ENCODE measurements at regions not wholly inside any gene's neighbourhood (a gene's known extent, or its start where the extent isn't known, plus 50 kb on each side); places are given as distances from the start of the nearest gene placed in this dataset.

DNA sequence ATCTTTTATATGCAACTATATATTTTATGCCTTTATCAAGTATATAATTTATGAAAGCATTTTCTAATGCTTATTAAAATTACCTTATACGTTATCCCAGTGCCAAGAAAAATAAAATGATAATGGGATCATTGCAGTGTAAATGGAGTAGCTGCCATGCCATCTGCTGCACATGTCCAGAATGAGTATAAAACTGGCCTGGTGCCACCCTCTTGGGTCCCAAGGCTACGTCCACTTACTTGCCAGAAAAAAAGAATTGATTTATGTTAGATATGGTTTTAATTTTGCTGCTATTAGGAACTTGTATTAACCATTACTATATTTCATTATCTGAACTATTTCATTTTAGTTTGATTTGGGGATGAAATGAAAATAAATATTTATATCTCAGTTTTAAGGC lies 1127.1 kb upstream of the CNTN5 start:
- H3K36me3 ChIP-seq = no peaks in the 10 kb centered on the region
- in situ Hi-C loops (cut with MboI; ENCODE audit: low sequenced_read_pairs in 4 of 4) (no loop called here), intact Hi-C loops (cut with DNase I; ENCODE audit: low total_unique reads) (no loop called here)
- ATAC-seq (no peak), DNase-seq (no peak)
- H3K4me1 ChIP-seq = no peaks in the 10 kb centered on the region
- H3K4me3 ChIP-seq = no peak overlapping the region
- no peak for TF ChIP-seq POLR2A (IDR thresholded peaks at IDR 0.05)
- TF ChIP-seq, protein P1, sequence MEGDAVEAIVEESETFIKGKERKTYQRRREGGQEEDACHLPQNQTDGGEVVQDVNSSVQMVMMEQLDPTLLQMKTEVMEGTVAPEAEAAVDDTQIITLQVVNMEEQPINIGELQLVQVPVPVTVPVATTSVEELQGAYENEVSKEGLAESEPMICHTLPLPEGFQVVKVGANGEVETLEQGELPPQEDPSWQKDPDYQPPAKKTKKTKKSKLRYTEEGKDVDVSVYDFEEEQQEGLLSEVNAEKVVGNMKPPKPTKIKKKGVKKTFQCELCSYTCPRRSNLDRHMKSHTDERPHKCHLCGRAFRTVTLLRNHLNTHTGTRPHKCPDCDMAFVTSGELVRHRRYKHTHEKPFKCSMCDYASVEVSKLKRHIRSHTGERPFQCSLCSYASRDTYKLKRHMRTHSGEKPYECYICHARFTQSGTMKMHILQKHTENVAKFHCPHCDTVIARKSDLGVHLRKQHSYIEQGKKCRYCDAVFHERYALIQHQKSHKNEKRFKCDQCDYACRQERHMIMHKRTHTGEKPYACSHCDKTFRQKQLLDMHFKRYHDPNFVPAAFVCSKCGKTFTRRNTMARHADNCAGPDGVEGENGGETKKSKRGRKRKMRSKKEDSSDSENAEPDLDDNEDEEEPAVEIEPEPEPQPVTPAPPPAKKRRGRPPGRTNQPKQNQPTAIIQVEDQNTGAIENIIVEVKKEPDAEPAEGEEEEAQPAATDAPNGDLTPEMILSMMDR (IDR thresholded peaks at IDR 0.05 in 4 of 5, conservative IDR thresholded peaks at IDR 0.05 in 1 of 5) = no peak
- no peaks in the 10 kb centered on the region for H3K27me3 ChIP-seq
- no peaks in the 10 kb centered on the region for H3K9me3 ChIP-seq
- no peak overlapping the region for H3K27ac ChIP-seq

DNA sequence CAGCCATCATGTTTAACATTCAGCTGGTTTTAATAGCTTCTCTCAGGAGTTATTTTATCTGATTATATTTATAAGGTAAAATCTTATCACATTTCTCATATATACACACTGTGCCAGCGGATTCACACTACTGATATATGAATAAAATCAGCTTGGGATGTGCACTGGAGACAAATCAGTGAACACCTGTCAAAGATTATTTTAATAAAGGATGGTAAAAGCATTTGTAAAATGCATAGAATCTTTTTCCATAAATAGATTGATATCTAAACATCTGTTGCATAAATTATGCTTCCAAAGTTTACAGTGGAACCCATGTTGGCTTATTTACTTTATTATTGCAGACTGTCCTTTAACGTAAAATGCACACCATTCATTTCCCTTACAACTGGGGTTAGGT lies 1125.8 kb upstream of the CNTN5 start:
- no peaks in the 10 kb centered on the region for H3K36me3 ChIP-seq
- no peak overlapping the region for H3K27ac ChIP-seq
- TF ChIP-seq POLR2A (IDR thresholded peaks at IDR 0.05) = no peak
- TF ChIP-seq, protein P1 (IDR thresholded peaks at IDR 0.05 in 4 of 5, conservative IDR thresholded peaks at IDR 0.05 in 1 of 5) = no peak
- in situ Hi-C loops (cut with MboI; ENCODE audit: low sequenced_read_pairs in 4 of 4) = no loop called here
- H3K9me3 ChIP-seq = no peaks in the 10 kb centered on the region
- intact Hi-C loops (cut with DNase I; ENCODE audit: low total_unique reads) = no loop called here
- no peak overlapping the region for H3K4me3 ChIP-seq
- ATAC-seq = no peak
- DNase-seq = no peak
- H3K27me3 ChIP-seq = no peaks in the 10 kb centered on the region
- H3K4me1 ChIP-seq = no peaks in the 10 kb centered on the region

DNA sequence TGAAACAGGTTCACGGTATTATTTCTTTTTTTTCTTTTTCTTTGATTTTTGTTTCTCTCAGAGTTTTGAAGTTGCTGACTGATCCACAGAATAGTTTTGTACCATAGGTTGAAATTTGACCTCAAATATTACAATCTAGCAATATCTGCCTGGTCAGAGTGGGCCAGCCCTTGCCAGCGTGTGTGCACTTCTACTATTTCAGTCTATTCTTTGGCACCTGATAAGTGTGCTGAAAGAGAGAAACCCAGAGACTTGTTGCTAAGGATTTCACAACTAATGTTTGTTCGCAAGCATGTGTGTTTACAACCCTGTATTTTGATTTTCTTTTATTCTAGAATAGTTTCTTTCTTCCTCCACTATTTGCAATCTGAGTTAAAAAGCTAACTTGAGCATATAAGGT lies 1125.2 kb upstream of the CNTN5 start:
- no peaks in the 10 kb centered on the region for H3K36me3 ChIP-seq
- TF ChIP-seq POLR2A (IDR thresholded peaks at IDR 0.05) = no peak
- TF ChIP-seq, protein P1 (IDR thresholded peaks at IDR 0.05 in 4 of 5, conservative IDR thresholded peaks at IDR 0.05 in 1 of 5) = no peak
- H3K9me3 ChIP-seq = no peaks in the 10 kb centered on the region
- H3K4me1 ChIP-seq = no peaks in the 10 kb centered on the region
- ATAC-seq (no peak), DNase-seq (no peak)
- no peak overlapping the region for H3K4me3 ChIP-seq
- H3K27me3 ChIP-seq = no peaks in the 10 kb centered on the region
- no peak overlapping the region for H3K27ac ChIP-seq
- intact Hi-C loops (cut with DNase I; ENCODE audit: low total_unique reads) (no loop called here), in situ Hi-C loops (cut with MboI; ENCODE audit: low sequenced_read_pairs in 4 of 4) (no loop called here)

DNA sequence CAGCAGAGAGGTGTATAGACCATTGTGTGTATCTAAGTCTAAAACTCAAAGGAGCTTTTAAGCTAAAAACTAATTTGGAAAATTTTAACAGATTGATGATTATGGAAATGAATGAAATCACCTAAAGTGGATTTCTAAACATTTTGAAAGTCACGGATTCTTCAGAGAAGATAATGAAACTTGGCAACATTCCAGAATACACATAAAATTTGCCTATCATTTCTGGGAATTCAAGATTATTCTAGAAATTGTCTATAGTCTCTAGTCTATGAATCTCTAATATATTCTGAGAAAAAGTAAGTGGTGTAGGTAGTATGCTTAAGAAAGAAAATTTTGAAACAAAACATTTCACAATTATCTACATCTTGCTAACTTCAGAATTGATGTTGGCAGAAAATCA lies 1117.9 kb upstream of the CNTN5 start:
- H3K27ac ChIP-seq = no peak overlapping the region
- H3K36me3 ChIP-seq = no peaks in the 10 kb centered on the region
- DNase-seq (no peak), ATAC-seq (no peak)
- no peaks in the 10 kb centered on the region for H3K4me1 ChIP-seq
- TF ChIP-seq POLR2A (IDR thresholded peaks at IDR 0.05) = no peak
- TF ChIP-seq, protein P1 (IDR thresholded peaks at IDR 0.05 in 4 of 5, conservative IDR thresholded peaks at IDR 0.05 in 1 of 5) = no peak
- H3K4me3 ChIP-seq = no peak overlapping the region
- H3K27me3 ChIP-seq = no peaks in the 10 kb centered on the region
- intact Hi-C loops (cut with DNase I; ENCODE audit: low total_unique reads) (no loop called here), in situ Hi-C loops (cut with MboI; ENCODE audit: low sequenced_read_pairs in 4 of 4) (no loop called here)
- H3K9me3 ChIP-seq = no peaks in the 10 kb centered on the region

DNA sequence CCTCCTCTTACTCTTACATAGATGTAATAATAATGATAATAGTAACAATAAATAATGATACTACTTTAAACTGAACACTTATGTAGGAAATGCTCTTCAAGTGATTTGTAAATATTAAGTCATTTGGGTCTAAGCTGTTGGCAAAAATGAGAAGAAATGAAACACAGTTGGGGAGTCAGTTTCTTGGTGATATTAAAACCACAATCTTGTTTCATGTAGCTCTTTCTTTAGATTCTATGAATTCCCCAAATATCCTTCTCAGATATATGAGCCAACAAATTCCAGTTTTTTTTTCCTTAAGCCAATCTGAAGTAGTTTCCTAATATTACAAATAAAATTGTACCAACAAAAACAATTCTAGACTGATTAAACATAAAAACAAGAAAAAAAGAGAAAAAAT lies 1115.6 kb upstream of the CNTN5 start:
- H3K36me3 ChIP-seq = no peaks in the 10 kb centered on the region
- H3K4me3 ChIP-seq = no peak overlapping the region
- in situ Hi-C loops (cut with MboI; ENCODE audit: low sequenced_read_pairs in 4 of 4) (no loop called here), intact Hi-C loops (cut with DNase I; ENCODE audit: low total_unique reads) (no loop called here)
- TF ChIP-seq, protein P1 (IDR thresholded peaks at IDR 0.05 in 4 of 5, conservative IDR thresholded peaks at IDR 0.05 in 1 of 5) = no peak
- TF ChIP-seq POLR2A (IDR thresholded peaks at IDR 0.05) = no peak
- no peak overlapping the region for H3K27ac ChIP-seq
- DNase-seq (no peak), ATAC-seq (no peak)
- H3K4me1 ChIP-seq = no peaks in the 10 kb centered on the region
- no peaks in the 10 kb centered on the region for H3K9me3 ChIP-seq
- H3K27me3 ChIP-seq = no peaks in the 10 kb centered on the region

All from gastrocnemius medialis (tissue), 4 donors.